Right ventricle myocardium inferior (tissue), 1 donor: ENCODE measurements at regions not wholly inside any gene's neighbourhood (a gene's known extent, or its start where the extent isn't known, plus 50 kb on each side); places are given as distances from the start of the nearest gene placed in this dataset.

Experiments
- ATAC-seq: fragments of 200-7000 bp; cut with Tn5 transposase; one replicate; pipeline ENCODE4 v1.9.1; 2020; ENCODE audit warnings: mild to moderate bottlenecking, moderate library complexity
- DNase-seq: peaks from one replicate; pipeline ENCODE4 v3.0.0; 2021; ENCODE audit errors: missing footprints
- intact Hi-C: fragments of 100-400 bp; cut with DNase I; formaldehyde crosslinking; loops from one replicate; pipeline ENCODE4 v1.11.0; 2022
- donor health status: DM: no; HTN: yes; CAD: no; lungs with severe emphysema.

DNA sequence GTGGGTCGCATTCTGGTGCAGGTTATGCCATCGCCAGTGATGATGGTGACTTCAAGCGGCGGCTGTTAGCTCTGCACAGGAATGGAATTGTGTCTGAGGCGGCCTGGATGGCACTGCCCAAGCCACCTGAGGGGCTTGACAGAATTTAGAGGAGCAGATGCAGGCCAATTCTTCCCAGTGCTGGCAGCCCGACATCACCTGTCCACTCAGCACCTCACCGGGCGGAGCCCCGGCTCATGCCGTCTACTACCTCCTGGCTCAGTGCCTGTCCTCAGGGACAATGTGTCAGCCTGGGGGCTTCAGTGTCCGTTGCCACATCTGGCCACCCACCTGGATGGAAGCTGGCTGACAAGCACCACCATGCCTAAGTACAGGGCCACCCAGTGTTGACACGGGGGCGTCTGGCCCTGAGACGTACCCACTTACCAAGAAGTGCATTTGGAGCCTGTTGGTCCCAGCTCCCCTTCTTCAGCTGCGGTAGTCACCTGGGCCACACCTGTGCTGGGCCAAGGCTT, 420.5 kb upstream of the MKI67 start:
- DNase-seq (no peak), ATAC-seq (no peak)
- intact Hi-C loops = no loop called here

DNA sequence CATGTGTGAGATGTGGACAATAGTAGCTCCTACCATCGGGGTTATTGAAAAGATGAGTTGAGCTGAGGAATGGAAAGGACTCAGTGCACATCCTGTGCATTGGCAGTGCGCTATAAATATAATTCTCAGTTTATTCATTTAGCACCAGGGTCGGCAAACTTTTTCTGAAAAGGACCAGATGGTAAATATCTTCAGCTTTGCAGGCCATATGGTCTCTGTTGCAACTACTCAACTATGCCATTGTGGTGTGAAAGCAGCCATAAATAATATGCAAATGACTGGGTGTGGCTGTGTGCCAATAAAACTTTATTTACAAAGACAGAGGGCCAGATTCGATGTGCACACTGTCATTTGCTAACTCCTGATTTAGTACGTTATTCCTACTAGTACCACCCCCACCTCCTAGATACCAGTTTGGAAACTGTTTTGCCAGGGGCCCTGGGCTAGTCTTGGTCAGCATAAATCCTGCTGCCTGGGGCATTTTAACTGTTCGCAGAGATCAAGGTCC, 422.9 kb upstream of the MKI67 start:
- intact Hi-C loops = no loop called here

DNA sequence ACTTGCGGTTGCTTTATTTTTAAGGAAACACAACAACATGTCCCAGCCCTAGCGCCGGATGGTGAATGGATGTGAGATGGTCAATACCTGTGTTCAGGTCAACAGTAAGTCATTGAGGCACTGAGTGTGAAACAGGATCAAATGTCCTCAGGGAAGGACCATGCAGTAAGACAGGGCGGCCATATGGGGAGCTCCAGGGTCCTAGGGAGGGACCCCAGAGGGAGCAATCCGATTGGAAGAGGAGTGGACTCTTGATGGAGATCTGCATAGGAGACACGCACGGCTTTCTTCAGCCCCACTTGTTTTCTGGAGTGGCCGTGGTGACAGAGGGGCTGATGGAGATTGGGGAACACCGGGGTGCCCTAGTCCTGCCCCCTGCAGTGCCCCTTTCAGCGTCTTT, 423.8 kb upstream of the MKI67 start:
- intact Hi-C loops = no loop called here
- no peak for DNase-seq

More for the DNA sequence above, 422.9 kb upstream of the MKI67 start:
- no peak for ATAC-seq
- no peak for DNase-seq

DNA sequence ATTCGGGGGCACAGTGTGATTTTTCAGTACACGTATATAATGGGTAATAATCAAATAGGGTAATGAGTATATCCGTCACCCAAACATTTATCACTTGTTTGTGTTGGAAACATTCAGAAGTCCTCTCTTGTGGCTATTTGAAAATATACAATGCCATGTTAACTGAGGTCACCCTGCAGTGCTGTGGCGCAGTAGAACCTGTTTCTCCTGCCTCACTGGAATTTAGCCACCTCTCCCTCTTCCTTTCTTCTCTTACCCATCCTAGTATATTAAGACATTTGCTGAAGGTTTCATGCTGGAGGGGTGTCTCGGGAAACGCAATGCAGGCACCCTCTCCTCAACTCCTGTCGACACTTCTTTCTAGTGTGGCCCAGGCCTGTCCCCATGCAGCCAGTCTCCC, 425.3 kb upstream of the MKI67 start:
- ATAC-seq = no peak
- intact Hi-C loops = no loop called here

More for the DNA sequence above, 423.8 kb upstream of the MKI67 start:
- ATAC-seq = no peak

DNA sequence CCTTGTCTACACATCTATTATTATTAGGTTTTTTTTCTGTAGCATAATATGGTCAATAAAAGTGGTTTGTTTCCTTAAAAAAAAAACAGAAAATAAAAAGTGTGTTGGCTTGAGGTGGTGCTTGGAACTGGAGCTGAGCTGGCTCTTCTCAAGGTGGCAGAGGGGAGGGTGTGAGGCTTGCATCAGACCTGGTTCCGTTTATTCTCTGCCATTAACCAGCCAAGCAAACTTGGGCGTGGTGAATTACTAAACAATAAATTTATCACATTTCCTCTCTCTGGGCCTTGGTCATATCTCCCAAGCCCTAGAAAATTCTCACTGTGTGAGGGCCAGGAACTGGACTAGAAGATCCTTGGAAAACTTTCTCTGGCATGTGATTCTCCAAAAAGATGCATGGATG, 427.5 kb upstream of the MKI67 start:
- no peak for DNase-seq
- intact Hi-C loops = no loop called here
- no peak for ATAC-seq

More for the DNA sequence above, 425.3 kb upstream of the MKI67 start:
- no peak for DNase-seq

DNA sequence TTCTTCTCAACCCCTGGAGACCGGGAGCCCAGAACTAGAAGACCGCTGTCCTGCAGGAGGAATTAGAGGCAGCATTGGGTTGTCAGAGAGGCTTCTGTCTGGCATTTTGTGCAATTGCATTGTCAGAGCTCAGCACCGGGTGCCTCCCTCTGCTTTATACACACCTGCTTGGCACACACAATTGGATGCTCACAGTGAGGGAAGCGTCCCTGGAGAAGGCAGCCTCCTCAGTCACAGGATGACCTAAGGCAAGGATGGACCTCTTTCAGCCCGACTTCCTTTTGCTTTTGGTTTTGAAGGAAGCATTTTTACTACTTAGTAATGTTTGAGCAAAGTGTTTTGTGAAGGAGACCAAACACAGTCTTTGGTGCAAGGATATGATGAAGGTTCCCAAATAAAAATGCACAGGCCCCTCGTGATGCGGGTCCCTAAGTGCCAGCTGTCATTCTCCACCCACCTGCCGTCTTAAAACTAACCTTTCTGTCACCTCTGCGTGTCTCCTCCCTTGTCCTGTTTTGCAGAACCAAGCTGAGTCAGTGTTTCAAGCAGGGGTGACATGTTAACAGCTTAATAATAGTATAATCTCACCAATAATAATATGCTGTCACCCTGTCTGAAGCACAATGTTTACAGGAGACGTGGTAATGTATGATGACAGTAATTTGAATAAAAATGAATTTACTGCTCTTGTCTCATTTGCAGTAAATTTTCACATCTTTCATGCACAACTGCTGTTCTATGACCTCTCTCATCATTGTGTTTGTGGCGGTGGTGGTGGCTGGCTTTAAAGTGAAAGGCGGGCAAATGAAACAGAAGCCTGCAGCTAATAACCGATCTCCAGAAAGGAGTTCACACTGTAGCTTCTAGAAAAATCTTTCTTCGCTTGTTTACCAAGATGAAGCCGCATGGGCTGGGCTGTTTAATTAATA, 430.2 kb upstream of the MKI67 start:
- DNase-seq = no peak
- intact Hi-C loops = no loop called here
- ATAC-seq = no peak

DNA sequence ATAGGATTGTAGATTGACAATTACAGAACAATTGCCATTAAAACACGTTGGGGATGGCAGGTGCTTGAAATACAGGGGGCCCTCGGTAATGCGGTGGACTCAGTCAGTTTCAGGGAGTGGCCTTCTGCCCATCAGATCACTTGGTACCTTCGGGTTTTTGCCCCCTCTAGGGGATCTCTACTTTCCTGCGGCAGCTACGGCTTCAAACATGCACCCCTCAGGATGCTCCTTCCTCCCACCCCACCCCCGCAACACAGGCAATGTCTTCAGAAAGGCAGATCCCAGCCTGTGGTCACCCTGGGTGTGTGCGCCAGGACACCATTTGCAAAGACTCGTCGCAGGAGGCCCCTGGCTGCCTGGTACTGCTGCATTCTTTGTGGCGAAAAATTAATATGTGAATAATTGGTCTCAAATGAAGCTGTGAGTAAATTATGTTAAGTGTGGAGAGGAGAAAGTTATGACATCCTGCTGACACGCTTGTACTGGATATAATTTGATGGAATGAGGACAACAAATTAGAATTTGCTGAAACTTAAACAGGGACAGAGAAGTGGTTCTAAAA, 431.0 kb upstream of the MKI67 start:
- intact Hi-C loops = no loop called here
- ATAC-seq (no peak), DNase-seq (no peak)

DNA sequence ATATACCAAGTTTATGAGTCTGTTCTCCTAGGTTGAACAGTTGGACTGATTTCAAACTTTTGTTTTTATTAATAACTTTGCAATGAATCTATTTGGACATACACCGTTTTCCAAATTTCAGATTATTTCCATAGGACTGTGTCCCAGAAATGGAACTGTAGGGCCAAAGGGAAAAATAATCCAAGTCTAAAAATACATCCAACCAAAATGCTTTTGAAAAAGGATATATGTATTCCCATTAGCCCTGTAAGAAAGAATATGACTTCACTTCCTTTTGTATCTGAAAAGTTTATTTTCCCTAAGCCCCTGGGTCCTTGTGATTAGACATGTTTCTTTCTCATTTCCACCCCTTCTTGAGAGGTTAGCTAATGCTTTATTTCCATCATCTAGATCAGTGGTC, 434.2 kb upstream of the MKI67 start:
- ATAC-seq (no peak), DNase-seq (no peak)
- intact Hi-C loops = no loop called here

DNA sequence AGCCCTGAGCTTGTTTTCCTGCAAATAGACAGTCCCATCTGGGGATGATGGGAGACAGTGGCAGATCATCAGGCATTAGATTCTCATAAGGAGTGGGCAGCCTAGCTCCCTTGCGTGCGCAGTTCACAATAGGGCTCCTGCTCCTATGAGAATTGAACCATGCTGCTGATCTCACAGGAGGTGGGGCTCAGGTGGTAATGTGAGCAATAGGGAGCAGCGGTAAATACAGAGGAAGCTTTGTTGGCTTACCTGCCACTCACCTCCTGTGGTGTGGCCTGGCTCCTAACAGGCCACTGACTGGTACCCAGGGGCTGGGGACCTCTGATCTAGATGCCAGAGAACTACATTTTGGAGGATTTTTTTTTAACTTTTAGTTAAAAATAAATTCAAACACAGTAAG, 434.8 kb upstream of the MKI67 start:
- no peak for ATAC-seq
- DNase-seq = no peak
- intact Hi-C loops = no loop called here

DNA sequence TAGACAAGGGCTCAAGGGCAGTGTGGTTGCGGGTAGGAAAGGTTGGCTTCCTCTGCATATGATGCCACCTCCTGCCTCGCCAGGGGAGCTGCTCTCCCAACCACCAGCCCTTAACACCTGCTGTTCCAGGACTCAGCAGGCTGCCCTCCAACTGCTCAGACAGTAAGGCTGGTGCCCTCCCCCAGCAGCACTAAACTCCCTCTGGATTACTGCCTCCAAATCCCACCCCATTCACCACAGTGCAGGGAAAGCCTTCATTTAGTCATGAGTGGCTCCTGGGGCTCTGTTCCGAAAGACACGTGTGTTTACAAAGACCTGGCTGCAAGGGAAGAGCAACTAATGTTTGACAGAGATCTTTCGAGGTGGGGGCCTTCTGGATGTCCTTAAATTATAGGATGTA, 437.2 kb upstream of the MKI67 start:
- intact Hi-C loops = no loop called here
- DNase-seq = no peak
- no peak for ATAC-seq

DNA sequence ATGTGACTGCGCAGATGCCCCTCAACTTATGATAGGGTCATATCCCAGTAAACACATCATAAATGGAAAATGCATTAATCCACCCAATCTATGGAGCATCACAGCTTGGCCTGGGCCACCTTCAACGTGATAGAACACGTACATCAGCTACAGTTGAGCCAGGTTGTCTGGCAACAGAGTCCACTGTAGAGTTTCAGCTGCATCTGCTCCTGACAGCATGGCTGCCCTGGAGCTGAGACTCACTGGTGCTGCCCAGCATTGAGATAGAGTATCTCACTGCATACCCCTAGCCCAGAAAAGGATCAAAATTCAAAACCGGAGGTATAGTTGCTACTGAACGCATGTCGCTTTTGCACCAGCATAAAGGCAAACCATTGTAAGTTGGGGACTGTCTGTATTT, 437.7 kb upstream of the MKI67 start:
- DNase-seq (no peak), ATAC-seq (no peak)
- intact Hi-C loops = no loop called here

DNA sequence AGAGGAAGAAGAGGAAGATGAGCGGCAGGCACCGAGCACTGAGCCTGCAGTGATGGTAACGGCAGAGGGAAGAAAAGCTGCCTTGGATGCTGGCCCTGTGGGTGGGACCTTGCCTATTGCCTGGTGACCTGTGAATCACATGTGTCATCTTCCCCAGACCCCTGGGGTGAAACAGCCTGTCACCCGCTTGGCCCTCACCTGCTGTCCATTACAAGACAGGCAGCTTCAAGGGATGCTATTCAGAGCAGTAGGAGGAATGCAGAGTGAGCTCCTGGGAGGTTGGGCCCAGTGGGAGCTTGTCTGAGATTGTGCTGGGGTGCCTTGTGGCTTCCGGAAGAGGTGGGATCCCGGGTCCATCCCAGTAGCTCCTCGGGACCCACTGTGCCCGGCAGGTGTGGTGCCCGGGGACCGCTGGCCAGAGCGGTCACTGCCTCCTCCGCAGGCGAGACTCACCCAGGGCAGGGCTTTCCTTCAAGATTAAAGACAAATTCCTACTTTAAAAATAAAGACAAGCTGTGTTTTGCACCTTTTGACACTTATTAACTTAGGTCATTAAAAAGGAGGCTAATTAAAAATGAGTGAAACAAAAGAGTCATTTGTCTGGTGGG, 440.2 kb upstream of the MKI67 start:
- intact Hi-C loops = no loop called here
- DNase-seq = no peak
- no peak for ATAC-seq

DNA sequence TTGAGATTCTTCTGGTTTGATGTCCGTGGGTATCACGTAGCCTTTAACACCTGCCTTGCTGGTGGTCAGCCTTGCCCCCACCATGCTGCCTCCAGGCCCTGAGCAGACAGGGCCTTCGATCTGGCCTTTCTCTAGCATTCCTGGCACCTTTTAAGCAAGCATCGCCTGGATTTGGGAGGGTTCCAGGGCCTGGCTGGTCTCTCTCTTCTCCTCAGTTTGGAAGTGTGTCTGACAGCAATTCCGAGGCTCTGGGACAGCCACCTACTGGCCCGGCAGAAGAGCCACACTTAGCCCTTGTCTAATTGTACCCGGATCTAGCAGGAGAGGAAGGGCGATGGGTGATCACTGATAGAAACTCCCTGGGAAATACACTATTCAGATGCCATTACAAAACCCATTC, 441.3 kb upstream of the MKI67 start:
- DNase-seq (no peak), ATAC-seq (peak; percentile 74)

DNA sequence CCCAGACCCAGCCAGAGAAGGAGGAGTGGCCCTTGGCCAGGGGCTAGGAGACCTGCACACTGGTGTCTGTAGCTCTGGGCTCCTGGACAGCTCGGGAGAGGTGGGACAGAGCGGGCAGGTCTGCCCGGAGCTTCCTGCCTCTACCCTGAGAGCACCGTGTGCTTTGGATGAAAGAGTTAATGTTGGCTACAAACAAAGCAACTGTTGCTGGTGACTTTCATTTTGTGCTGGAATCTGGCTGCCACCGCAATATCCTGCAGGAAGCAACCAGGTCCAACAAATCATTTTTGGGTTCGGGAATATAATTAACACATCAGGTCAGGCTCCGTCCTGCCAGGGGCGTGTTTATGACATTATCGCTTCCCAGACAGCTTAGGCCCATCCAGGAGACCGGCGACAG, 441.8 kb upstream of the MKI67 start:
- DNase-seq (no peak), ATAC-seq (no peak)
- intact Hi-C loops = no loop called here

More for the DNA sequence above, 441.3 kb upstream of the MKI67 start:
- intact Hi-C loops = no loop called here

DNA sequence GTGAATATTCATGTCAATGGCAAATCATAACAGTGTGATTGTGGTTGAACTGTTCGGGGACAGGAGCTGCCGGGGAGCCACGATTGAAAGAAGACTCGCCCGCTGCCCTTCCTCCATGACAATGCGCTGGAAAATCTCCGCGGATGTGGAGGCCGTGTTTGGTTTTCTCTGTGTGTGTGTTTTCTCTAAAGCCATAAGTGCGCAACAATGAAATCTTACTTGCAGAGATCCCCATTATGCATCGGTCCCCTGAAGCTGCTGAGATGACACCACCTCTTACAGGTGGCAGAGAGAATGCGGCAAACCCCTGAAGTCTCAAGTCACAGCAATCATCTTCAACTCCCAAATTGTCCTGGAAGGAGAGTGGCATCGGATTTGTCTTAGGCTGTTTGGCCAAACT, 442.3 kb upstream of the MKI67 start:
- intact Hi-C loops = no loop called here
- ATAC-seq = no peak
- no peak for DNase-seq

DNA sequence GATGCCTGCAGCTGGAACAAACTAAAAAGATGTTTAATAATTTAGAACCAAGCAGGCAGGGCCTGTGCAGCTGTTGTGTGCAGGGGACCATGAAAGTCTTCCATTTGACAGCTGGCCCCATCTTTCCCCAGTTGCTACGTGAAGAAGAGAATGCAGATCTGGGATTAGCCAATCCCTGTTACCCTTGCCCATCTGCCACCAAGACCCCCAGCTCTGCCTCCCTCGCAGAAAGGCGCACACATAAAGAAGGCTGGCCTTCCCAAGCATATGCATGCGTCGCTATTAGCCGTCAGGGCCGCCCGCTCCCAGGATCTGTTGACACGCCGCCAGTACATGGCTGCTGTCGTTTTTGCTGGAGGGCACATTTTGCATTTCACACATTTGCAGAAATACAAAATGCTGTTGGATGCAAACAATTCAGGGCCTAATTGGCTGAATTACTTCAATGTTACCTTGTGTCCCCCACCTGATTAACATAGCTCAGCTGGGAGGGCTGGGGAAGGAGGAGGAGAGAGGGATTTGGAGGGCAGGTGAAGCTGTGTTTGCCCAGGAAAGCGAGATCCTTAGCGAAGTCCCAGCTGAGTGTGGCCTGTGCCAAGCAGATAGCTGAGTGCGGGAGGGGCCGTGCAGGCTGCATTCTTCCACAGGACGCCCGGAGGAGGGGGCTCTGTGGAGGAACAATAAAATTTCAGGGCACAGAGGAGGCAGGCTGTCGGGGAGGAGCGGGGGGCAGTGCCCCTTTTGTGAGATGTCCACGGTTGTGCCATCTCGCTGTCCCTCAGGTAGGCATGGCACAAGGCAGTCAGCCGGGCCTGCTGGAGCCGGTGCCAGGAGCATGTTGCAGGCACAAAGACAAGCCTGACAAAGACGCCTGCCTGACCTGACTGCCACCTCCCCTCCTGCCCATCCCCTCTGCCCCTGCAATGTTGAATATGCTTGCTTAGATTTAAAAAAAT, 443.0 kb upstream of the MKI67 start:
- no peak for ATAC-seq
- no peak for DNase-seq
- intact Hi-C loops = no loop called here

DNA sequence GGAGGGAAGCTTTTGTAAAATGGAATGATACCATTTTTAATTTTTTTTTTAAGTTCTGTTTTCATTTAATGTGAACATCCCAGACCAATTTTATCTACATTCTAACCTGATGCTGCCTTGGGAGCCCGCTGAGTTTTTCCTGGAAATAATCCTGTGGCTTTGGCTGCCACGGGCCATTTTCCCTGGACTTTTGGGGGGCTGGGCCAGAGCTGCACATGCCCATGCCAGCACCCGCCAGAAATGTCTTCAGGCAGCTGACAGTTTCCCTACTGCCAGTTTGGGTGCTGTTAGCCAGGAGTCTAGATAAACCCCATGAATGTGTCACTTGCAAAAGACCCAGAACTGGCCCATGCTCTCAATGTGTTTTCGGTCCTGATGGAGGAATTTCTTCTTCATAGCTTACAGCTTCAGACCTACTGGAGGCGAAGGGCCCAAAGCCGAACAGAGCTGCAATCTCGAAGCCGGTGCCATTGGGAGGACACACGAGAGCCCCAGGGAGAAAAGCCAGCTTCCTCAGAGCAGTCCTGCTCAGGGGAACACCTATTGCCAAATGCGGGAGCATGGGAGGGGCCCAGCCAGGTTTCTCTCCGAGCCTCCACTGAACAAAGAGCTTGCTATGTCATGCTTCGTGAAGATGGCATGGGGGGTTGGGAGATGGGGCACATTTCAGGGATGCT, 444.2 kb upstream of the MKI67 start:
- ATAC-seq (no peak), DNase-seq (no peak)
- intact Hi-C loops = no loop called here

DNA sequence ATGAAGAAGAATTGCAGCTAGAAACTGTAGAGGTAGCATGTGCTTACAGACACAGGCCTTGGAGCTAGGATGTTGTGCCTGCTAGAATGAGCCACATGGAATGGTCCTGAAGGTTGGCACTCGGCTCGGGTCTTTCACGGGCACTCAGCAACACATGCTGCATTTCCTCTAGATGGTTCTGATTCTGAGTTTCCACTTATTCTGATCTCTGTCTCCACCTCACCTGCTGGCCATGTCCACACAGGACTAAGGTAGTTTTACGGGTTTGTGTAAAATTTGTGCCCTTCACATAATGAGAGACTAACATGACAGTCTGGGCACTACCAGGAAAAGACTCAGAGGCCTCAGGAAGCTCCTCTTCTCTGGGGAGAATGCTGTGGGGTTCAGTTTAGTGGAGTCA, 444.8 kb upstream of the MKI67 start:
- no peak for ATAC-seq
- no peak for DNase-seq
- intact Hi-C loops = no loop called here
